Cardiac muscle cell (in vitro differentiated cells and primary cell): ENCODE measurements at regions not wholly inside any gene's neighbourhood (a gene's known extent, or its start where the extent isn't known, plus 50 kb on each side); places are given as distances from the start of the nearest gene placed in this dataset.
"Not testable (repeated sequence)": the region's sequence is repeated elsewhere in the genome, so short reads cannot be mapped to it uniquely, and the experiment has no call there.

Source experiments
- DNase-seq, 2 donors: peaks; one replicate each; pipeline versions ENCODE4 v3.0.0 to v3.0.0-alpha.2; 2010 to 2017; ENCODE audit warnings: low read depth in 1 of 2, low spot score in 1 of 2
- H3K27ac ChIP-seq: fragments of 200-600 bp; sonication (generic); 2 replicates; pipeline ENCODE4 v1.5.1; 2016
- H3K27me3 ChIP-seq: fragments of 200-600 bp; sonication (generic); 2 replicates; pipeline ENCODE4 v1.6.0; 2016; ENCODE audit warnings: control low read depth
- H3K36me3 ChIP-seq: fragments of 200-600 bp; sonication (generic); 2 replicates; pipeline ENCODE4 v1.5.1; 2016; ENCODE audit warnings: control low read depth
- H3K4me1 ChIP-seq: fragments of 200-600 bp; sonication (generic); 2 replicates; pipeline ENCODE4 v1.8.1; 2017; ENCODE audit warnings: low read depth, mild to moderate bottlenecking, mixed run types
- H3K4me3 ChIP-seq: fragments of 200-600 bp; sonication (generic); 2 replicates; pipeline ENCODE4 v1.5.1; 2016; ENCODE audit warnings: mild to moderate bottlenecking
- H3K9me3 ChIP-seq: fragments of 200-600 bp; sonication (generic); 2 replicates; pipeline ENCODE4 v1.5.1; 2017; ENCODE audit warnings: low read depth, mild to moderate bottlenecking, control low read depth
- CTCF ChIP-seq: IDR thresholded peaks from 2 replicates; pipeline ENCODE4 v1.5.1; 2012; ENCODE audit warnings: low read depth, mild to moderate bottlenecking, low read length

DNA sequence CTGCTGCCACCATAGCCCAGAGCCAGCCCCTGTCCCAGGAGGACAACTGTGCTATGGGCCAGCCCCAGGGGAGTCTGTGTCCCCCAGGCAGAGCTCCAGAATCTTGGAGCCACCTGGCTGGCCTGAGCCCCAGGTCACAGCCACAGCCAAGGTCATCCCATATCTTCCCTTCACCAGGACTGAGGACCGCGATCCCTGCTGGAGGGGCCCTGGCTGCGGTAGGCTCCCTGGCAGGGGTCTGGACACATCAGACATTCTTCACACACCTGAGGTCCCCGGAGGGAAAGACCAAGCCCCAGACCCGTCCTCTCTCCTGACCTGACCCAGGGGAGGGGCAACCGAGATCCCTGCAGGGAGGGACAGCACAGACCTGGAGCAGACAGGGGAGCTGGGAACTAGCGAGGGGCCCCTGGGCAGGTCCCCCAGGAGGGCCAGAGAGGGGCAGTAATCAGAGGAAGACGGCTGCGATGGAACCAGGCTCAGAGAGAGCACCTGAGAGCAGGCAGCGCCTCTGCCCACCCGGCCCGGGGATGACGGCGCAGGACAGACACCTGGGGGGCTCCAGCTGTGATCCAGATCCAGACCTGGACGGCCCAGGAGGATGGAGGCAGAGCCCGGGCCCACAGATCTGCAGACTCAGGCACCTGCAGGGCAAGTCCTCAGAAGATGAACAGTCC is 103.2 kb upstream of the EIF5 start:
- no peak for TF ChIP-seq CTCF
- H3K27ac ChIP-seq, result no peak overlapping the region
- no peaks in the 10 kb centered on the region for H3K9me3 ChIP-seq
- no peaks in the 10 kb centered on the region for H3K27me3 ChIP-seq
- no peaks in the 10 kb centered on the region for H3K36me3 ChIP-seq
- no peak overlapping the region for H3K4me3 ChIP-seq
- DNase-seq, result no peak
- no peaks in the 10 kb centered on the region for H3K4me1 ChIP-seq

DNA sequence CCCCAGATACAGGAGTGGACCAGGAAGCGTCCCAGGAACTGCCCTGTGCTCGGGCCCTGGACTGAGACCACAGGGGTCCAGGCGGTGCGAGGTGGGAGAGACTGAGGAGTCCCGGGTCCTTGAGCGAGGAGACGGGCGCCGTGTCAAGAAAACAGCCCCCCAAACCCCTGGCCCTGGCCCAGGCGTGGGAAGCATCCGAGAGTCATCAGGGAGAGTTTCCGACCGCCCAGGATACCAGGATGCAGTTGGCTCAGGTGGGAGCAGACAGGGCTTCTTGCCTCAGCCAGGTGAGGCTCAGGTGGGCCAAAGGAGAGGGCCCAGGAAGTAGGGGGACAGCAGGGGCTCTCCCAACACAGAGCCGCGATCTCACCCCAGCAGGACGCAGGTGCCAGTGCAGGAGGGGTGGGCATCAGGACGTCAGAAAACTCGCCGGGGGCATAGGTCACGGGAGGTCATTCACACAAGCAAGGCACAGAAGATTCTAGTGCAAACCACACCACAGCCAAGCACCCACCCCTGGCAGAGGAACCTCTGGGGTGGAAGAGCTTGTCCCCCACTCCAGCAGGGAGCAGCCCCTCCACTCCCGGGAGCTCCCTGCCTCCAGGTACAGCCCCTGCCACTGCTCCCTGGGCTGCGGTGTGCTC is 102.5 kb upstream of the EIF5 start:
- DNase-seq, result no peak
- H3K27ac ChIP-seq, result no peak overlapping the region
- TF ChIP-seq CTCF, result no peak
- H3K27me3 ChIP-seq, result no peaks in the 10 kb centered on the region
- no peaks in the 10 kb centered on the region for H3K9me3 ChIP-seq
- H3K36me3 ChIP-seq, result no peaks in the 10 kb centered on the region
- H3K4me3 ChIP-seq, result no peak overlapping the region
- H3K4me1 ChIP-seq, result no peaks in the 10 kb centered on the region

GRCh38 chr14:103232031-103232808 is 101.8 kb upstream of the EIF5 start:
- Histone ChIP-seq H3K4me1 (no peaks in the 10 kb centered on the region), H3K27ac (no peak overlapping the region), H3K27me3 (no peaks in the 10 kb centered on the region), H3K4me3 (no peak overlapping the region), H3K36me3 (no peaks in the 10 kb centered on the region), H3K9me3 (no peaks in the 10 kb centered on the region)
- TF ChIP-seq CTCF, result no peak
- no peak for DNase-seq

DNA sequence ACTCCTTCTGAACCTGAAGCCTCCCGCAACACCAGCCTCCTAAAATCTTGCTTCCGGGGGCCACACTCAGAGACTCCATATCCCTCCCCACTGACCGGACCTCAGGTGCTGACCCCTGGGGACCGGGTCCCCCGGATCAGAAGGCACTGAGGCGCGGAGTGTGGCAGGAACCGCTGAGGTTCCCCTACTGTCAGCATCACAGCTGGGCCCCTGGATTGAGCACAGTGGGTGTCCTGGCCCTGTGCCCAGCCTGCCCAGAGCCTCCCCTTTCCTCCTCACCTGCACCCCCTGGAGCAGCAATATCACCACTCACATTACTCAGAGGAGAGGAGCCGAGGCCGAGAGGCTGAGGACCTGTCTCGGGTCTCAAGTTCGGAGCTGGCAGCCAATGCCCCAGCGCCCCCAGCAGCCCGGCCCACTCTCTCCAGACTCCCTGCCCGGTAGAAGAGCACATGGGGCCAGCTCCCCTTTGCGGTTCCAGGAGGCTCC is 101.2 kb upstream of the EIF5 start:
- no peaks in the 10 kb centered on the region for H3K4me1 ChIP-seq
- TF ChIP-seq CTCF, result no peak
- no peaks in the 10 kb centered on the region for H3K27me3 ChIP-seq
- no peak overlapping the region for H3K4me3 ChIP-seq
- DNase-seq, result no peak
- no peak overlapping the region for H3K27ac ChIP-seq
- no peaks in the 10 kb centered on the region for H3K36me3 ChIP-seq
- no peaks in the 10 kb centered on the region for H3K9me3 ChIP-seq

DNA sequence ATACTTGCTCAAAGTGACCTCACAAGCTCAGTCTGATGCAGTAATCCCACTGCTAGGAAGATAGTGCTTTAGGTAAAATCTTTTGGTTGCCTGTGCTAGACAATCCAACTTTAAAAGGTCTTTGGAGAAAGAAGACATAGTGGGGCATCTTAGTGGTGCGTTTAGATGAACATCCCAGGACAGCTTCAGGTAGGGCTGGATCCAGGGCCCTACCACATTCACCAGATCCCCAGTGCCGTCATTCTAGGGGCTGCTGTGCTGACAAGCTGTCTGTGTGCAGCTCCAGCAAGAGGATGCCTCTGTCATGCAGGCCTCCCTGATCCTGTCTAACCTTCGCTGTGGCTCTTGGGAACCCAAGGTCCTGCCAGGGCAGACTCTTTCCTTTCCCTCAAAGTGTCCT is 100.7 kb upstream of the EIF5 start:
- Histone ChIP-seq H3K4me3 (no peak overlapping the region), H3K36me3 (no peaks in the 10 kb centered on the region), H3K27ac (no peak overlapping the region), H3K4me1 (no peaks in the 10 kb centered on the region), H3K27me3 (no peaks in the 10 kb centered on the region), H3K9me3 (no peaks in the 10 kb centered on the region)
- TF ChIP-seq CTCF, result no peak
- DNase-seq, result no peak

GRCh38 chr14:103234826-103235225 is 99.2 kb upstream of the EIF5 start:
- DNase-seq, H3K27ac ChIP-seq, H3K9me3 ChIP-seq, H3K4me1 ChIP-seq, H3K4me3 ChIP-seq, H3K27me3 ChIP-seq, H3K36me3 ChIP-seq: not testable (repeated sequence)

DNA sequence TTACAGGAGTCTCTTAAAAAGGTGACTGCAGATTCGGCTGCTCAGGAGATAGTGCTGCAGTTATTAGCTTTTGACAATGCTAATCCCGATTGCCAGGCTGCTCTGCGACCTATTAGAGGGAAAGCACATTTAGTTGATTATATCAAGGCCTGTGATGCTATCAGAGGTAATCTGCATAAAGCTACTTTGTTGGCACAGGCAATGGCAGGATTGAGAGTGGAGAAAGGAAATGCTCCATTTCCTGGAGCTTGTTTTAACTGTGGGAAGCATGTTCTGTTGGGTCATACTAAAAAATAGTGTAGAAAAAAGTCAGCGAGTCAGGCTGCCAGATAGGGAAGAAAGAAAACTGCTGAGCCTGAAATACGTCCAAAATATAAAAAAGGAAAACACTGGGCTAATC is 98.5 kb upstream of the EIF5 start:
- H3K27ac ChIP-seq, H3K4me1 ChIP-seq, H3K27me3 ChIP-seq, H3K4me3 ChIP-seq, H3K9me3 ChIP-seq, H3K36me3 ChIP-seq: not testable (repeated sequence)
- peak in 1 of 2 donors; percentile 31 for DNase-seq
